Spleen (tissue), 7 donors: ENCODE measurements at regions not wholly inside any gene's neighbourhood (a gene's known extent, or its start where the extent isn't known, plus 50 kb on each side); places are given as distances from the start of the nearest gene placed in this dataset.

Experiments used
- CTCF ChIP-seq, 11 experiments: fragments of 200-600 bp in 7 of 11; fragments of 450-650 bp in 4 of 11; sonication (generic) in 4 of 11; IDR thresholded peaks in 8 of 11; conservative IDR thresholded peaks in 3 of 11; 1 replicate in 7 of 11; 2 replicates in 4 of 11; pipeline versions ENCODE4 v1.4.0 to v1.8.0; 2016 to 2021; ENCODE audit warnings: antibody characterized with exemption in 11 of 11, inconsistent platforms in 4 of 11, mild to moderate bottlenecking in 1 of 11
- POLR2A ChIP-seq, 3 donors: fragments of 450-650 bp; IDR thresholded peaks; one replicate each; pipeline ENCODE4 v1.5.1; 2017; ENCODE audit warnings: antibody characterized with exemption in 3 of 3, mild to moderate bottlenecking in 1 of 3
- donor health status: DM: no; HTN: no; CAD: no; lungs with moderate emphysema.
- donor health status: DM: no; HTN: no; CAD: no.
- donor health status: DM: no; HTN: no; CAD: no.

- TF ChIP-seq CTCF (IDR thresholded peaks at IDR 0.05 in 8 of 11, conservative IDR thresholded peaks at IDR 0.05 in 3 of 11) (no peak), POLR2A (IDR thresholded peaks at IDR 0.05) (no peak)
Observed at GRCh38 chr4:29372971-29373370, 1347.2 kb upstream of the PCDH7 start.
